HG03060 (cell line): ENCODE measurements at regions not wholly inside any gene's neighbourhood (a gene's known extent, or its start where the extent isn't known, plus 50 kb on each side); places are given as distances from the start of the nearest gene placed in this dataset.
"Not testable (repeated sequence)": the region's sequence is repeated elsewhere in the genome, so short reads cannot be mapped to it uniquely, and the experiment has no call there.

Experiments used
- ATAC-seq: cut with Tn5 transposase; IDR thresholded peaks from one replicate; pipeline ENCODE4 v1.9.1; 2021; ENCODE audit warnings: low read depth, moderate number of reproducible peaks; ENCODE audit not compliant: unreplicated experiment

GRCh38 chr12:34401659-34402227, 379.4 kb downstream of the ALG10 start:
- no peak for ATAC-seq

GRCh38 chr12:34402228-34402898, 380.1 kb downstream of the ALG10 start:
- ATAC-seq = no peak

GRCh38 chr12:34402899-34403705, 380.8 kb downstream of the ALG10 start:
- ATAC-seq = no peak

- no peak for ATAC-seq
Measured at GRCh38 chr12:34403706-34404376, 381.5 kb downstream of the ALG10 start.

- no peak for ATAC-seq
Measured at GRCh38 chr12:34404377-34405285, 382.3 kb downstream of the ALG10 start.

GRCh38 chr12:34405286-34406227, 383.3 kb downstream of the ALG10 start:
- ATAC-seq = no peak

GRCh38 chr12:34406228-34406995, 384.1 kb downstream of the ALG10 start:
- ATAC-seq = no peak

- no peak for ATAC-seq
Measured at GRCh38 chr12:34406996-34407300, 384.7 kb downstream of the ALG10 start.

GRCh38 chr12:34407813-34408212, 385.5 kb downstream of the ALG10 start:
- ATAC-seq = no peak

GRCh38 chr12:34431509-34431908, 409.2 kb downstream of the ALG10 start:
- not testable (repeated sequence) for ATAC-seq
